Lung (tissue), 11 donors: ENCODE measurements at regions not wholly inside any gene's neighbourhood (a gene's known extent, or its start where the extent isn't known, plus 50 kb on each side); places are given as distances from the start of the nearest gene placed in this dataset.

Experiments
- ATAC-seq: fragments of 200-7000 bp; cut with Tn5 transposase; one replicate; pipeline ENCODE4 v1.9.1; 2020; ENCODE audit warnings: moderate number of reproducible peaks; ENCODE audit not compliant: insufficient read depth, low FRiP score
- DNase-seq, 3 donors: peaks; one replicate each; pipeline ENCODE4 v3.0.0-alpha.2; 2013 to 2017
- H3K27ac ChIP-seq, 2 donors: one replicate each; pipeline ENCODE4 v1.5.1; 2013; ENCODE audit warnings: mild to moderate bottlenecking in 2 of 2, moderate library complexity in 2 of 2, control low read depth in 1 of 2, inconsistent platforms in 1 of 2, low read depth in 1 of 2, low read length in 1 of 2
- H3K27me3 ChIP-seq, 3 donors: one replicate each; pipeline ENCODE4 v1.5.1; 2013; ENCODE audit warnings: low read length in 2 of 3; ENCODE audit not compliant: control insufficient read depth in 3 of 3, insufficient read depth in 3 of 3
- H3K36me3 ChIP-seq, 4 donors: one replicate each; pipeline ENCODE4 v1.5.1; 2013; ENCODE audit warnings: low read length in 4 of 4, mild to moderate bottlenecking in 1 of 4, moderate library complexity in 1 of 4; ENCODE audit not compliant: control insufficient read depth in 4 of 4, insufficient read depth in 4 of 4
- H3K4me1 ChIP-seq, 5 donors: one replicate each; pipeline ENCODE4 v1.5.1; 2013; ENCODE audit warnings: low read length in 5 of 5, mild to moderate bottlenecking in 2 of 5, moderate library complexity in 1 of 5; ENCODE audit not compliant: control insufficient read depth in 5 of 5, insufficient read depth in 5 of 5
- H3K4me3 ChIP-seq: one replicate; pipeline ENCODE4 v1.5.1; 2013; ENCODE audit warnings: mild to moderate bottlenecking, control low read depth, moderate library complexity
- H3K9ac ChIP-seq, 2 donors: one replicate each; pipeline ENCODE4 v1.5.1; 2013; ENCODE audit warnings: low read length in 2 of 2, control low read depth in 1 of 2; ENCODE audit not compliant: insufficient read depth in 1 of 2
- H3K9me3 ChIP-seq, 4 donors: one replicate each; pipeline ENCODE4 v1.5.1; 2013; ENCODE audit warnings: low read length in 3 of 4, mild to moderate bottlenecking in 1 of 4, moderate library complexity in 1 of 4; ENCODE audit not compliant: control insufficient read depth in 4 of 4, insufficient read depth in 3 of 4
- CTCF ChIP-seq: IDR thresholded peaks from 2 replicates; pipeline ENCODE4 v1.5.1; 2012; ENCODE audit warnings: mild to moderate bottlenecking; ENCODE audit errors: control extremely low read depth, extremely low read depth
- WGBS, 2 donors: extraction: QIAGEN DNeasy Blood & Tissue Kit; methylation state at CpG; one replicate each; pipeline ENCODE4 v1.1.7; 2013; 5-methylcytosine and 5-hydroxymethylcytosine counted together
- donor health status: control.
- donor health status: control.
- donor health status: Bipolar disorder and iron deficiency.
- donor health status: healthy.
- donor health status: DM: yes; HTN: yes; CAD: no.

GRCh38 chr2:71865391-71865965, 282.2 kb downstream of the CYP26B1 start:
- WGBS, 2 donors, result 81 to 85% methylated on average over 11 of the region's 11 CpGs
- DNase-seq (no peak), ATAC-seq (no peak)
- H3K36me3 ChIP-seq, result no peaks in the 10 kb centered on the region
- no peaks in the 10 kb centered on the region for H3K4me1 ChIP-seq
- H3K27ac ChIP-seq, result no peak overlapping the region
- H3K9me3 ChIP-seq, result peaks cover 0 to 3% (median 0%) of the 10 kb centered on the region in 4 donors
- H3K4me3 ChIP-seq, result no peak overlapping the region
- peaks cover 0 to 3% (median 0%) of the 10 kb centered on the region in 3 donors for H3K27me3 ChIP-seq
- H3K9ac ChIP-seq, result no peak overlapping the region
- no peak for TF ChIP-seq CTCF

- ATAC-seq (no peak), DNase-seq (no peak)
- no peak for TF ChIP-seq CTCF
- H3K9ac ChIP-seq, result no peak overlapping the region
- peaks cover 0 to 3% (median 0%) of the 10 kb centered on the region in 4 donors for H3K9me3 ChIP-seq
- 92 to 96% methylated on average over 5 of the region's 5 CpGs for WGBS, 2 donors
- no peaks in the 10 kb centered on the region for H3K4me1 ChIP-seq
- no peak overlapping the region for H3K4me3 ChIP-seq
- H3K27me3 ChIP-seq, result no peaks in the 10 kb centered on the region
- H3K27ac ChIP-seq, result no peak overlapping the region
- H3K36me3 ChIP-seq, result no peaks in the 10 kb centered on the region
These were observed 283.6 kb downstream of the CYP26B1 start for GRCh38 chr2:71864085-71864484.

GRCh38 chr2:71863396-71863795, 284.3 kb downstream of the CYP26B1 start:
- WGBS, 2 donors, result 72 to 77% methylated on average over 5 of the region's 5 CpGs
- H3K9ac ChIP-seq, result no peak overlapping the region
- ATAC-seq, result no peak
- H3K9me3 ChIP-seq, result peaks cover 0 to 3% (median 0%) of the 10 kb centered on the region in 4 donors
- no peak overlapping the region for H3K27ac ChIP-seq
- no peak for DNase-seq
- peaks cover 0 to 2% (median 0%) of the 10 kb centered on the region in 5 donors for H3K4me1 ChIP-seq
- TF ChIP-seq CTCF, result no peak
- no peak overlapping the region for H3K4me3 ChIP-seq
- no peaks in the 10 kb centered on the region for H3K36me3 ChIP-seq
- no peaks in the 10 kb centered on the region for H3K27me3 ChIP-seq

- 58 to 67% methylated on average over 3 of the region's 3 CpGs for WGBS, 2 donors
- Histone ChIP-seq H3K4me1 (peaks cover 0 to 7% (median 0%) of the 10 kb centered on the region in 5 donors), H3K4me3 (no peak overlapping the region), H3K9me3 (peaks cover 0 to 3% (median 0%) of the 10 kb centered on the region in 4 donors), H3K27me3 (no peaks in the 10 kb centered on the region), H3K9ac (no peak overlapping the region), H3K27ac (no peak overlapping the region), H3K36me3 (no peaks in the 10 kb centered on the region)
- no peak for TF ChIP-seq CTCF
- no peak for DNase-seq
- ATAC-seq, result no peak
These were observed 284.7 kb downstream of the CYP26B1 start for GRCh38 chr2:71862921-71863320.
